ENCODE measurements at regions not wholly inside any gene's neighbourhood (a gene's known extent, or its start where the extent isn't known, plus 50 kb on each side); places are given as distances from the start of the nearest gene placed in this dataset.

DNA sequence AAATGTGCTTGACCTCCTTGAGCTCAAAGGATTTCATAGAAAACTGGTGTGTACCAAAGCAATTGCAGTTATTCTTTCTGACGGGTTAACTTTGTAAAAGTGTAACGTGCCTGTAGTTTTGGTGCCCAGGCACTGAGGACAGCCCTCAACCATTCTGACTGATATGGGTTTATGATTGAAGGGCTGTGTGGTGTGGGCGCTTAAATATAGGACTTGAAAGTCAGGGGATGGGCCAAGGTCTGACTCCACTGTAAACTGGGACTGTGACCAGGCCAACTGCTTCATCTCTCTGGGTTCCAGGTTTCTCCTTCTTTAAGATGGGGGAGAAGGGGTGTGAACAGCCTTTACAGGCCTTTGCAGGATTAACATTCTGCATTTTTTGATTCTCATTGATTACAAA is 191.1 kb upstream of the ARHGAP20 start:
- 95% methylated on average over 2 of the region's 3 CpGs for WGBS (ENCODE audit: insufficient coverage)
- H3K4me1 ChIP-seq (ENCODE audit: control extremely low read depth in 1 of 4, control insufficient read depth in 4 of 4, insufficient read depth in 4 of 4, low read length in 3 of 4) = peaks cover 12 to 16% (median 14%) of the 10 kb centered on the region in 4 experiments
- no peaks in the 10 kb centered on the region for H3K36me3 ChIP-seq (ENCODE audit: control insufficient read depth in 4 of 4, insufficient read depth in 4 of 4, low read length in 3 of 4)
- H3K9me3 ChIP-seq (ENCODE audit: control extremely low read depth in 1 of 5, control insufficient read depth in 4 of 5, insufficient read depth in 2 of 5, low read depth in 1 of 5, low read length in 4 of 5) = no peaks in the 10 kb centered on the region
- H3K27ac ChIP-seq (ENCODE audit: insufficient read depth in 1 of 2, low read depth in 1 of 2, low read length in 2 of 2, poor library complexity in 1 of 2, severe bottlenecking in 2 of 2) = no peak overlapping the region
- H3K4me3 ChIP-seq (ENCODE audit: control insufficient read depth in 1 of 7, extremely low read depth in 1 of 7, insufficient read depth in 4 of 7, low read depth in 2 of 7, low read length in 6 of 7) = no peak overlapping the region
- H3K27me3 ChIP-seq (replicated peaks in 2 of 5; ENCODE audit: control insufficient read depth in 4 of 5, insufficient read depth in 5 of 5, low read length in 4 of 5) = no peaks in the 10 kb centered on the region
- POLR2A ChIA-PET = no interaction called here
- CTCF ChIA-PET = no interaction called here
- DNase-seq = no peak

GRCh38 chr11:110901441-110901840 is 189.2 kb upstream of the ARHGAP20 start:
- Histone ChIP-seq H3K27me3 (replicated peaks in 2 of 5; ENCODE audit: control insufficient read depth in 4 of 5, insufficient read depth in 5 of 5, low read length in 4 of 5) (no peaks in the 10 kb centered on the region), H3K4me3 (ENCODE audit: control insufficient read depth in 1 of 7, extremely low read depth in 1 of 7, insufficient read depth in 4 of 7, low read depth in 2 of 7, low read length in 6 of 7) (no peak overlapping the region), H3K4me1 (ENCODE audit: control extremely low read depth in 1 of 4, control insufficient read depth in 4 of 4, insufficient read depth in 4 of 4, low read length in 3 of 4) (peaks cover 0 to 4% (median 2%) of the 10 kb centered on the region in 4 experiments), H3K27ac (ENCODE audit: insufficient read depth in 1 of 2, low read depth in 1 of 2, low read length in 2 of 2, poor library complexity in 1 of 2, severe bottlenecking in 2 of 2) (no peak overlapping the region), H3K9me3 (ENCODE audit: control extremely low read depth in 1 of 5, control insufficient read depth in 4 of 5, insufficient read depth in 2 of 5, low read depth in 1 of 5, low read length in 4 of 5) (no peaks in the 10 kb centered on the region), H3K36me3 (ENCODE audit: control insufficient read depth in 4 of 4, insufficient read depth in 4 of 4, low read length in 3 of 4) (no peaks in the 10 kb centered on the region)
- ChIA-PET CTCF (interaction anchor here (1.2 kb wide), 1 partner anchor 36 kb away, joined by 4 read pairs; no protein-coding TSS in a partner anchor), POLR2A (no interaction called here)
- no CpG with 5 or more reads among the region's 3 CpGs for WGBS (ENCODE audit: insufficient coverage)
- DNase-seq = no peak

DNA sequence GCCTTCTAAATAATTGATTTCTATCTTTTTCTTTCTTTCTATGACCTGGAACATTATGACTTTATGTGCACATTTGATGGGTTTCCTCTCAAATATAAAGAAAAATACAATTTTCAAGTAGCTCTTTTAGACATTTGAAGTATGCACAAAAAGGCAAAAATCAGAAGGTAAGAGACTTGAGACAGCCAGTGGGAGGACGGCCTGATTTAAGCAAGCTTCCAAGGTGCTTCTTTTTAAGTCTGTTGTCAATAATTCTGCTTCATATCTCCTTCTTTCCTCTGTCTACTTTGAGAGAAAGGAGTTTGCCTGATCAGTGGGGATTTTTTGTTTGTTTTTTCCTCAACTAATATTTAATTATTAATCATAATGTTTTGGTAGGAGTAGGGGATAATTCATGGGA is 188.2 kb upstream of the ARHGAP20 start:
- WGBS (ENCODE audit: insufficient coverage) = 100% methylated on average over 1 of the region's 1 CpG
- peaks cover 0 to 4% (median 2%) of the 10 kb centered on the region in 4 experiments for H3K4me1 ChIP-seq (ENCODE audit: control extremely low read depth in 1 of 4, control insufficient read depth in 4 of 4, insufficient read depth in 4 of 4, low read length in 3 of 4)
- no peaks in the 10 kb centered on the region for H3K36me3 ChIP-seq (ENCODE audit: control insufficient read depth in 4 of 4, insufficient read depth in 4 of 4, low read length in 3 of 4)
- no peak overlapping the region for H3K4me3 ChIP-seq (ENCODE audit: control insufficient read depth in 1 of 7, extremely low read depth in 1 of 7, insufficient read depth in 4 of 7, low read depth in 2 of 7, low read length in 6 of 7)
- no peaks in the 10 kb centered on the region for H3K27me3 ChIP-seq (replicated peaks in 2 of 5; ENCODE audit: control insufficient read depth in 4 of 5, insufficient read depth in 5 of 5, low read length in 4 of 5)
- ChIA-PET POLR2A (no interaction called here), CTCF (no interaction called here)
- no peak for DNase-seq
- no peaks in the 10 kb centered on the region for H3K9me3 ChIP-seq (ENCODE audit: control extremely low read depth in 1 of 5, control insufficient read depth in 4 of 5, insufficient read depth in 2 of 5, low read depth in 1 of 5, low read length in 4 of 5)
- no peak overlapping the region for H3K27ac ChIP-seq (ENCODE audit: insufficient read depth in 1 of 2, low read depth in 1 of 2, low read length in 2 of 2, poor library complexity in 1 of 2, severe bottlenecking in 2 of 2)

- peak; percentile 29 to 59 (median 48) for DNase-seq
Measured at GRCh38 chr11:110897035-110897434, 184.8 kb upstream of the ARHGAP20 start.

DNA sequence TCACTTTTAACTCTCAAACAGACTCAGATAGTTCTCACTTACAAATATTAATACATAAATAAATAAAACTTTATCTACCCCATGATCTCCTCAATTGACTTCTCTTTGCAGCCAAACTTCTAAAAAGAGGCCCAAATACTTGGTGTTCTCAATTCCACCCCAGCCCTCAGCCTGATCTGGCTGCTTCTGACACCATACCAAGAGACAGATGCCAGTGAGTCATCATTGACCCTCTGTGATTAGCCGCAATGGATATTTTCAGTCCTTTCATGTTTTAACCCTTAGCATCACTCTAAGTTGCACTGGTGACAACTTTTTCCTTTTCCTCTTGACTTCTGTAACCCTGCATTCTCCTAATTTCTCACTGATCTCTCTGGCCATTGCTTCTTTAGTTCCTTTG is 184.1 kb upstream of the ARHGAP20 start:
- H3K27me3 ChIP-seq (replicated peaks in 2 of 5; ENCODE audit: control insufficient read depth in 4 of 5, insufficient read depth in 5 of 5, low read length in 4 of 5) = no peaks in the 10 kb centered on the region
- no peak overlapping the region for H3K4me3 ChIP-seq (ENCODE audit: control insufficient read depth in 1 of 7, extremely low read depth in 1 of 7, insufficient read depth in 4 of 7, low read depth in 2 of 7, low read length in 6 of 7)
- DNase-seq = peak in 2 of 3 donors; percentile 16 to 22
- CTCF ChIA-PET = no interaction called here
- no peaks in the 10 kb centered on the region for H3K9me3 ChIP-seq (ENCODE audit: control extremely low read depth in 1 of 5, control insufficient read depth in 4 of 5, insufficient read depth in 2 of 5, low read depth in 1 of 5, low read length in 4 of 5)
- POLR2A ChIA-PET = no interaction called here
- H3K27ac ChIP-seq (ENCODE audit: insufficient read depth in 1 of 2, low read depth in 1 of 2, low read length in 2 of 2, poor library complexity in 1 of 2, severe bottlenecking in 2 of 2) = no peak overlapping the region
- H3K4me1 ChIP-seq (ENCODE audit: control extremely low read depth in 1 of 4, control insufficient read depth in 4 of 4, insufficient read depth in 4 of 4, low read length in 3 of 4) = peaks cover 0 to 12% (median 7%) of the 10 kb centered on the region in 4 experiments
- WGBS (ENCODE audit: insufficient coverage) = 100% methylated on average over 1 of the region's 1 CpG
- no peaks in the 10 kb centered on the region for H3K36me3 ChIP-seq (ENCODE audit: control insufficient read depth in 4 of 4, insufficient read depth in 4 of 4, low read length in 3 of 4)

More at GRCh38 chr11:110897035-110897434, 184.8 kb upstream of the ARHGAP20 start:
- peaks cover 0 to 12% (median 7%) of the 10 kb centered on the region in 4 experiments for H3K4me1 ChIP-seq (ENCODE audit: control extremely low read depth in 1 of 4, control insufficient read depth in 4 of 4, insufficient read depth in 4 of 4, low read length in 3 of 4)
- no peak overlapping the region for H3K4me3 ChIP-seq (ENCODE audit: control insufficient read depth in 1 of 7, extremely low read depth in 1 of 7, insufficient read depth in 4 of 7, low read depth in 2 of 7, low read length in 6 of 7)
- no peak overlapping the region for H3K27ac ChIP-seq (ENCODE audit: insufficient read depth in 1 of 2, low read depth in 1 of 2, low read length in 2 of 2, poor library complexity in 1 of 2, severe bottlenecking in 2 of 2)
- H3K36me3 ChIP-seq (ENCODE audit: control insufficient read depth in 4 of 4, insufficient read depth in 4 of 4, low read length in 3 of 4) = no peaks in the 10 kb centered on the region
- no peaks in the 10 kb centered on the region for H3K27me3 ChIP-seq (replicated peaks in 2 of 5; ENCODE audit: control insufficient read depth in 4 of 5, insufficient read depth in 5 of 5, low read length in 4 of 5)
- whole genome bisulfite sequencing (ENCODE audit: insufficient coverage) = 59% methylated on average over 3 of the region's 3 CpGs
- ChIA-PET POLR2A (no interaction called here), CTCF (no interaction called here)
- H3K9me3 ChIP-seq (ENCODE audit: control extremely low read depth in 1 of 5, control insufficient read depth in 4 of 5, insufficient read depth in 2 of 5, low read depth in 1 of 5, low read length in 4 of 5) = no peaks in the 10 kb centered on the region

DNA sequence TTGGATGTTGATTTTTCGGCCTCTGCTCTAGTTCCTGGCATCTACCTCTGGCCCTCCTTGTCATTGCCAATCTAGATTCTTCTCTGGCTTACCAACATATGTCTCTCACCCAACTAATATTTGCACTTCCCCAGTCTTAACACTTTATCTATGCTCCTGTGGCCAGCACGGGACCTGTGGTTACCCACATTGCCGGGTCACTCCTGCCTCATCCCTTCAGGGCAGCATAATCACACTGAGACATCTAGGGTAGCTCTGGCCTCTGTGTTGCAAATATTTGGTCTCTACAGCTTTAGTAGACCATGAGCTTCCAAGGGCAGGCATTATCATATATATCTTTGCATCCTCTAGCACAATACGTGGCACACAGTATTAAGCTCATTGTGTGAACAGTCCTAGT is 182.0 kb upstream of the ARHGAP20 start:
- no peak overlapping the region for H3K4me3 ChIP-seq (ENCODE audit: control insufficient read depth in 1 of 7, extremely low read depth in 1 of 7, insufficient read depth in 4 of 7, low read depth in 2 of 7, low read length in 6 of 7)
- H3K27me3 ChIP-seq (replicated peaks in 2 of 5; ENCODE audit: control insufficient read depth in 4 of 5, insufficient read depth in 5 of 5, low read length in 4 of 5) = no peaks in the 10 kb centered on the region
- no peaks in the 10 kb centered on the region for H3K9me3 ChIP-seq (ENCODE audit: control extremely low read depth in 1 of 5, control insufficient read depth in 4 of 5, insufficient read depth in 2 of 5, low read depth in 1 of 5, low read length in 4 of 5)
- 25% methylated on average over 3 of the region's 4 CpGs for WGBS (ENCODE audit: insufficient coverage)
- DNase-seq = peak; percentile 40 to 75 (median 74)
- H3K4me1 ChIP-seq (ENCODE audit: control extremely low read depth in 1 of 4, control insufficient read depth in 4 of 4, insufficient read depth in 4 of 4, low read length in 3 of 4) = peaks cover 0 to 12% (median 7%) of the 10 kb centered on the region in 4 experiments
- no peaks in the 10 kb centered on the region for H3K36me3 ChIP-seq (ENCODE audit: control insufficient read depth in 4 of 4, insufficient read depth in 4 of 4, low read length in 3 of 4)
- POLR2A ChIA-PET = interaction anchor here (0.6 to 1.0 kb wide), 3 partner anchors 16 to 207 kb away, joined by 4 to 5 read pairs (median 4); no protein-coding TSS in a partner anchor
- CTCF ChIA-PET = no interaction called here
- H3K27ac ChIP-seq (ENCODE audit: insufficient read depth in 1 of 2, low read depth in 1 of 2, low read length in 2 of 2, poor library complexity in 1 of 2, severe bottlenecking in 2 of 2) = no peak overlapping the region

- H3K27me3 ChIP-seq (replicated peaks in 2 of 5; ENCODE audit: control insufficient read depth in 4 of 5, insufficient read depth in 5 of 5, low read length in 4 of 5) = no peaks in the 10 kb centered on the region
- H3K4me1 ChIP-seq (ENCODE audit: control extremely low read depth in 1 of 4, control insufficient read depth in 4 of 4, insufficient read depth in 4 of 4, low read length in 3 of 4) = peaks cover 0 to 12% (median 7%) of the 10 kb centered on the region in 4 experiments
- no peak for DNase-seq
- WGBS (ENCODE audit: insufficient coverage) = 96% methylated on average over 3 of the region's 4 CpGs
- no peak overlapping the region for H3K27ac ChIP-seq (ENCODE audit: insufficient read depth in 1 of 2, low read depth in 1 of 2, low read length in 2 of 2, poor library complexity in 1 of 2, severe bottlenecking in 2 of 2)
- CTCF ChIA-PET = no interaction called here
- POLR2A ChIA-PET = interaction anchor here (0.6 kb wide), 2 partner anchors 85 to 286 kb away, joined by 3 to 4 read pairs; no protein-coding TSS in a partner anchor
- H3K4me3 ChIP-seq (ENCODE audit: control insufficient read depth in 1 of 7, extremely low read depth in 1 of 7, insufficient read depth in 4 of 7, low read depth in 2 of 7, low read length in 6 of 7) = no peak overlapping the region
- H3K36me3 ChIP-seq (ENCODE audit: control insufficient read depth in 4 of 4, insufficient read depth in 4 of 4, low read length in 3 of 4) = no peaks in the 10 kb centered on the region
- no peaks in the 10 kb centered on the region for H3K9me3 ChIP-seq (ENCODE audit: control extremely low read depth in 1 of 5, control insufficient read depth in 4 of 5, insufficient read depth in 2 of 5, low read depth in 1 of 5, low read length in 4 of 5)
Measured at GRCh38 chr11:110892741-110893285, 180.6 kb upstream of the ARHGAP20 start.
